ENCODE measurements at regions not wholly inside any gene's neighbourhood (a gene's known extent, or its start where the extent isn't known, plus 50 kb on each side); places are given as distances from the start of the nearest gene placed in this dataset.

DNA sequence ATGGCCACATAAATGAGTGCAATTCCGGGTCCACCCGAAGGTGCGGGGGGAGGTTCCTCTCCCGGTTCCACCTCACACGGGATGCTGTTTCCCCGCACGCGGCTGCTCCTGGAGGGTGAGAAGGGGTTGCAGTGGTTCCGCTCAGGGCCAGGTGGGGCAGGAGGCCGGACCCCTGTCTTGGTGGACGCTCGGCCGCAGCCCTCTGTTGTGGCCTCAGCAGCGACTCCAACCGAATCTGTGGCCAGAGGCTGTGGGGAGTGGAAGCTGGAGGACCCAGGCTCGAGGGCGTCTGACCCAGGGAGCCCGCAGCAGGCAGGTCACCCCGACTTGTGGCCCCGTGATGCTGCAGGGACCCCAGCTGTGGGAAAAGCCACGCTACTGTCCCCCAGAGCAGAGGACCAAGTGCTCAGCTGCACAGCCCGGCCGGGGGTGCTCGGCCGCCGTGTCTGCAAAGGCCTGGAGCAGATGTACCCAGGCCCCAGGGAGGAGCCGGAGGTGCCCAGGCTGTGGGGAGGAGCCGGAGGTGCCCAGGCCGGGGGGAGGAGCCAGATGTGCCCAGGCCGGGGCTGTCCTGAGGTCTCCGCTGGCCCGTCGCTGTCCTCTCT, 83.9 kb downstream of the RTP5 start (continued):
- no peak for TF ChIP-seq ZFP30 (CRISPR knock-in tag; IDR thresholded peaks at IDR 0.05)
- no peak for TF ChIP-seq ISL1 (CRISPR knock-in tag; IDR thresholded peaks at IDR 0.05)
- TF ChIP-seq ZNF70 (CRISPR knock-in tag; IDR thresholded peaks at IDR 0.05): no peak

DNA sequence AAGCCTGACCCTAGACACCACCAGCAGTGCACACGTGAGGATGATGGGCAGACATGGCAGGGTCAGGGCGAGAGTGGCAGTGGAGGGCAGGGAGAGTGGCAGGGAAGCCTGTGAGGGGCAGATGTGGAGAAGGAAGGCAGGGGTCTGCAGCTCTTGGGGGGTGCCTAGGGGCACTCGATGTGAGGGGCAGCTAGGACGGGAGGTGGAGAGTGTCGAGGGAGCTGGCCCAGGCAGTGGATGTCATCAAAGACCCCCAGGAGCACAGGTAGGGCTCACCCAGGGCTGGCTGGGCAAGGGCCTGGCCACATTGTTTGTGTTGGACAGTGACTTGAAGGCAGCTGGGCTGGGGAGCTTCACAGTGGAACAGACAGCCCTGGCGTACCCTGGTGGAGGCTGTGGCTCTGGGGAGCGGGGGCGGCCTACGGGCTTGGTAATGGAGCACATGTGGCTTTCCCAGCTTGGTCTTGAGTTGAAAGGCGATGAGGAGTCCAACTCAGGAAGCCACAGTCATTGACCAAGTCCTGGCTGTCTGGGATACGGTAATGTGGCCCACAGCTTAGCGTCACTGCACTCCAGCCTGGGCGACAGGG, 87.1 kb downstream of the RTP5 start:
- ATAC-seq: no peak
- no peak for TF ChIP-seq ZFP30 (CRISPR knock-in tag; IDR thresholded peaks at IDR 0.05)
- TF ChIP-seq, protein P1, sequence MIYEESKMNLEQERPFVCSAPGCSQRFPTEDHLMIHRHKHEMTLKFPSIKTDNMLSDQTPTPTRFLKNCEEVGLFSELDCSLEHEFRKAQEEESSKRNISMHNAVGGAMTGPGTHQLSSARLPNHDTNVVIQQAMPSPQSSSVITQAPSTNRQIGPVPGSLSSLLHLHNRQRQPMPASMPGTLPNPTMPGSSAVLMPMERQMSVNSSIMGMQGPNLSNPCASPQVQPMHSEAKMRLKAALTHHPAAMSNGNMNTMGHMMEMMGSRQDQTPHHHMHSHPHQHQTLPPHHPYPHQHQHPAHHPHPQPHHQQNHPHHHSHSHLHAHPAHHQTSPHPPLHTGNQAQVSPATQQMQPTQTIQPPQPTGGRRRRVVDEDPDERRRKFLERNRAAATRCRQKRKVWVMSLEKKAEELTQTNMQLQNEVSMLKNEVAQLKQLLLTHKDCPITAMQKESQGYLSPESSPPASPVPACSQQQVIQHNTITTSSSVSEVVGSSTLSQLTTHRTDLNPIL (CRISPR knock-in tag; IDR thresholded peaks at IDR 0.05; ENCODE audit: low read depth): no peak
- no peak for TF ChIP-seq SNAI2 (CRISPR knock-in tag; IDR thresholded peaks at IDR 0.05)
- no peak for TF ChIP-seq PPARA (CRISPR knock-in tag; IDR thresholded peaks at IDR 0.05; ENCODE audit: borderline replicate concordance)
- TF ChIP-seq, protein P2, sequence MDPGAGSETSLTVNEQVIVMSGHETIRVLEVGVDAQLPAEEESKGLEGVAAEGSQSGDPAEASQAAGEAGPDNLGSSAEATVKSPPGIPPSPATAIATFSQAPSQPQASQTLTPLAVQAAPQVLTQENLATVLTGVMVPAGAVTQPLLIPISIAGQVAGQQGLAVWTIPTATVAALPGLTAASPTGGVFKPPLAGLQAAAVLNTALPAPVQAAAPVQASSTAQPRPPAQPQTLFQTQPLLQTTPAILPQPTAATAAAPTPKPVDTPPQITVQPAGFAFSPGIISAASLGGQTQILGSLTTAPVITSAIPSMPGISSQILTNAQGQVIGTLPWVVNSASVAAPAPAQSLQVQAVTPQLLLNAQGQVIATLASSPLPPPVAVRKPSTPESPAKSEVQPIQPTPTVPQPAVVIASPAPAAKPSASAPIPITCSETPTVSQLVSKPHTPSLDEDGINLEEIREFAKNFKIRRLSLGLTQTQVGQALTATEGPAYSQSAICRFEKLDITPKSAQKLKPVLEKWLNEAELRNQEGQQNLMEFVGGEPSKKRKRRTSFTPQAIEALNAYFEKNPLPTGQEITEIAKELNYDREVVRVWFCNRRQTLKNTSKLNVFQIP (CRISPR knock-in tag; IDR thresholded peaks at IDR 0.05; ENCODE audit: borderline replicate concordance, low read depth): no peak
- no peak for TF ChIP-seq ARNTL (CRISPR knock-in tag; IDR thresholded peaks at IDR 0.05; ENCODE audit: borderline replicate concordance, low read depth)
- no peak for TF ChIP-seq BACH2 (CRISPR knock-in tag; IDR thresholded peaks at IDR 0.05; ENCODE audit: borderline replicate concordance)
- TF ChIP-seq, protein P3, sequence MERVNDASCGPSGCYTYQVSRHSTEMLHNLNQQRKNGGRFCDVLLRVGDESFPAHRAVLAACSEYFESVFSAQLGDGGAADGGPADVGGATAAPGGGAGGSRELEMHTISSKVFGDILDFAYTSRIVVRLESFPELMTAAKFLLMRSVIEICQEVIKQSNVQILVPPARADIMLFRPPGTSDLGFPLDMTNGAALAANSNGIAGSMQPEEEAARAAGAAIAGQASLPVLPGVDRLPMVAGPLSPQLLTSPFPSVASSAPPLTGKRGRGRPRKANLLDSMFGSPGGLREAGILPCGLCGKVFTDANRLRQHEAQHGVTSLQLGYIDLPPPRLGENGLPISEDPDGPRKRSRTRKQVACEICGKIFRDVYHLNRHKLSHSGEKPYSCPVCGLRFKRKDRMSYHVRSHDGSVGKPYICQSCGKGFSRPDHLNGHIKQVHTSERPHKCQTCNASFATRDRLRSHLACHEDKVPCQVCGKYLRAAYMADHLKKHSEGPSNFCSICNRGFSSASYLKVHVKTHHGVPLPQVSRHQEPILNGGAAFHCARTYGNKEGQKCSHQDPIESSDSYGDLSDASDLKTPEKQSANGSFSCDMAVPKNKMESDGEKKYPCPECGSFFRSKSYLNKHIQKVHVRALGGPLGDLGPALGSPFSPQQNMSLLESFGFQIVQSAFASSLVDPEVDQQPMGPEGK (CRISPR knock-in tag; IDR thresholded peaks at IDR 0.05; ENCODE audit: borderline replicate concordance): no peak
- TF ChIP-seq TOX (CRISPR knock-in tag; IDR thresholded peaks at IDR 0.05; ENCODE audit: borderline replicate concordance): no peak
- no peak for TF ChIP-seq ZC3H10 (CRISPR knock-in tag; IDR thresholded peaks at IDR 0.05)
- TF ChIP-seq, protein P4, sequence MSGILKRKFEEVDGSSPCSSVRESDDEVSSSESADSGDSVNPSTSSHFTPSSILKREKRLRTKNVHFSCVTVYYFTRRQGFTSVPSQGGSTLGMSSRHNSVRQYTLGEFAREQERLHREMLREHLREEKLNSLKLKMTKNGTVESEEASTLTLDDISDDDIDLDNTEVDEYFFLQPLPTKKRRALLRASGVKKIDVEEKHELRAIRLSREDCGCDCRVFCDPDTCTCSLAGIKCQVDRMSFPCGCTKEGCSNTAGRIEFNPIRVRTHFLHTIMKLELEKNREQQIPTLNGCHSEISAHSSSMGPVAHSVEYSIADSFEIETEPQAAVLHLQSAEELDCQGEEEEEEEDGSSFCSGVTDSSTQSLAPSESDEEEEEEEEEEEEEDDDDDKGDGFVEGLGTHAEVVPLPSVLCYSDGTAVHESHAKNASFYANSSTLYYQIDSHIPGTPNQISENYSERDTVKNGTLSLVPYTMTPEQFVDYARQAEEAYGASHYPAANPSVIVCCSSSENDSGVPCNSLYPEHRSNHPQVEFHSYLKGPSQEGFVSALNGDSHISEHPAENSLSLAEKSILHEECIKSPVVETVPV (CRISPR knock-in tag; IDR thresholded peaks at IDR 0.05): no peak
- no peak for TF ChIP-seq TCF4 (CRISPR knock-in tag; IDR thresholded peaks at IDR 0.05; ENCODE audit: borderline replicate concordance)
- TF ChIP-seq ZFP3 (CRISPR knock-in tag; IDR thresholded peaks at IDR 0.05): no peak
- TF ChIP-seq ZNF565 (CRISPR knock-in tag; conservative IDR thresholded peaks at IDR 0.05; ENCODE audit: low read depth): no peak
- no peak for TF ChIP-seq RARB (CRISPR knock-in tag; IDR thresholded peaks at IDR 0.05)
- no peak for TF ChIP-seq ZNF70 (CRISPR knock-in tag; IDR thresholded peaks at IDR 0.05)

DNA sequence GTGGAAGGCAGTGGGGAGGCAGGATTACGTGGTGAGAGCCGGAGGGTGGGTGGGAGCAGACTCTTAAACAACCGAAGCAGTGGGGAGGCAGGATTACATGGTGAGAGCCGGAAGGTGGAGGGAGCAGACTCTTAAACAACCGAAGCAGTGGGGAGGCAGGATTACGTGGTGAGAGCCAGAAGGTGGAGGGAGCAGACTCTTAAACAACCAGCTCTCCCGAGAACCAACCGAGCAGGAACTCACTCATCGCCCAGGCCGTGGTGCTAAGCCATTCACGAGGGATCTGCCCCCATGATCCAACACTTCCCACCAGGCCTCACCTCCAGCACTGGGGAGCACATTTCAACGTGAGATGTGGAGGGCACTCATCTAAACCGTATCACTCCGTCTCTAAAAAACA, 87.7 kb downstream of the RTP5 start:
- ATAC-seq: no peak
- no peak for TF ChIP-seq ZNF70 (CRISPR knock-in tag; IDR thresholded peaks at IDR 0.05)
- TF ChIP-seq, protein P5, sequence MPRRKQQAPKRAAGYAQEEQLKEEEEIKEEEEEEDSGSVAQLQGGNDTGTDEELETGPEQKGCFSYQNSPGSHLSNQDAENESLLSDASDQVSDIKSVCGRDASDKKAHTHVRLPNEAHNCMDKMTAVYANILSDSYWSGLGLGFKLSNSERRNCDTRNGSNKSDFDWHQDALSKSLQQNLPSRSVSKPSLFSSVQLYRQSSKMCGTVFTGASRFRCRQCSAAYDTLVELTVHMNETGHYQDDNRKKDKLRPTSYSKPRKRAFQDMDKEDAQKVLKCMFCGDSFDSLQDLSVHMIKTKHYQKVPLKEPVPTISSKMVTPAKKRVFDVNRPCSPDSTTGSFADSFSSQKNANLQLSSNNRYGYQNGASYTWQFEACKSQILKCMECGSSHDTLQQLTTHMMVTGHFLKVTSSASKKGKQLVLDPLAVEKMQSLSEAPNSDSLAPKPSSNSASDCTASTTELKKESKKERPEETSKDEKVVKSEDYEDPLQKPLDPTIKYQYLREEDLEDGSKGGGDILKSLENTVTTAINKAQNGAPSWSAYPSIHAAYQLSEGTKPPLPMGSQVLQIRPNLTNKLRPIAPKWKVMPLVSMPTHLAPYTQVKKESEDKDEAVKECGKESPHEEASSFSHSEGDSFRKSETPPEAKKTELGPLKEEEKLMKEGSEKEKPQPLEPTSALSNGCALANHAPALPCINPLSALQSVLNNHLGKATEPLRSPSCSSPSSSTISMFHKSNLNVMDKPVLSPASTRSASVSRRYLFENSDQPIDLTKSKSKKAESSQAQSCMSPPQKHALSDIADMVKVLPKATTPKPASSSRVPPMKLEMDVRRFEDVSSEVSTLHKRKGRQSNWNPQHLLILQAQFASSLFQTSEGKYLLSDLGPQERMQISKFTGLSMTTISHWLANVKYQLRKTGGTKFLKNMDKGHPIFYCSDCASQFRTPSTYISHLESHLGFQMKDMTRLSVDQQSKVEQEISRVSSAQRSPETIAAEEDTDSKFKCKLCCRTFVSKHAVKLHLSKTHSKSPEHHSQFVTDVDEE (CRISPR knock-in tag; IDR thresholded peaks at IDR 0.05): no peak
- no peak for TF ChIP-seq GLIS3 (CRISPR knock-in tag; IDR thresholded peaks at IDR 0.05)
- no peak for TF ChIP-seq ZFP30 (CRISPR knock-in tag; IDR thresholded peaks at IDR 0.05)
- TF ChIP-seq ZNF8 (CRISPR knock-in tag; IDR thresholded peaks at IDR 0.05): no peak
- TF ChIP-seq ZNF565 (CRISPR knock-in tag; conservative IDR thresholded peaks at IDR 0.05; ENCODE audit: low read depth): no peak
- TF ChIP-seq BACH2 (CRISPR knock-in tag; IDR thresholded peaks at IDR 0.05; ENCODE audit: borderline replicate concordance): no peak

All from SK-N-SH treated with all-trans-retinoic acid at 6 μM for 48 hours (cell line).